ENCODE measurements at regions not wholly inside any gene's neighbourhood (a gene's known extent, or its start where the extent isn't known, plus 50 kb on each side); places are given as distances from the start of the nearest gene placed in this dataset.
A peak's percentile ranks its signal among the peaks of the same experiment; 100 is the strongest.
"Not testable (repeated sequence)": the region's sequence is repeated elsewhere in the genome, so short reads cannot be mapped to it uniquely, and the experiment has no call there.

GRCh38 chr7:16951483-16952080 is 69.8 kb upstream of the AGR3 start:
- Histone ChIP-seq H3K27ac (ENCODE audit: low read length) (peak overlapping the region; percentile 28), H3K4me1 (ENCODE audit: control insufficient read depth in 1 of 2, insufficient read depth in 2 of 2, low read length in 2 of 2) (peaks cover 0 to 9% of the 10 kb centered on the region in 2 donors), H3K4me3 (ENCODE audit: low read depth in 1 of 2, low read length in 2 of 2) (peak overlapping the region in 1 of 2 donors; percentile 37), H3K9me3 (ENCODE audit: control insufficient read depth in 1 of 2, low read length in 2 of 2) (no peaks in the 10 kb centered on the region), H3K36me3 (ENCODE audit: control insufficient read depth in 1 of 2, insufficient read depth in 2 of 2, low read length in 2 of 2) (no peaks in the 10 kb centered on the region), H3K27me3 (ENCODE audit: low read depth, low read length) (no peaks in the 10 kb centered on the region)

- Histone ChIP-seq H3K27me3 (ENCODE audit: low read depth, low read length) (no peaks in the 10 kb centered on the region), H3K9me3 (ENCODE audit: control insufficient read depth in 1 of 2, low read length in 2 of 2) (no peaks in the 10 kb centered on the region), H3K4me1 (ENCODE audit: control insufficient read depth in 1 of 2, insufficient read depth in 2 of 2, low read length in 2 of 2) (peaks cover 0 to 9% of the 10 kb centered on the region in 2 donors), H3K27ac (ENCODE audit: low read length) (no peak overlapping the region), H3K36me3 (ENCODE audit: control insufficient read depth in 1 of 2, insufficient read depth in 2 of 2, low read length in 2 of 2) (no peaks in the 10 kb centered on the region), H3K4me3 (ENCODE audit: low read depth in 1 of 2, low read length in 2 of 2) (no peak overlapping the region)
Measured at GRCh38 chr7:16954321-16954720, 72.5 kb upstream of the AGR3 start.

GRCh38 chr7:16958724-16959123 is 76.9 kb upstream of the AGR3 start:
- Histone ChIP-seq H3K4me3 (ENCODE audit: low read depth in 1 of 2, low read length in 2 of 2) (no peak overlapping the region), H3K4me1 (ENCODE audit: control insufficient read depth in 1 of 2, insufficient read depth in 2 of 2, low read length in 2 of 2) (peaks cover 0 to 9% of the 10 kb centered on the region in 2 donors), H3K27me3 (ENCODE audit: low read depth, low read length) (no peaks in the 10 kb centered on the region), H3K36me3 (ENCODE audit: control insufficient read depth in 1 of 2, insufficient read depth in 2 of 2, low read length in 2 of 2) (no peaks in the 10 kb centered on the region), H3K9me3 (ENCODE audit: control insufficient read depth in 1 of 2, low read length in 2 of 2) (no peaks in the 10 kb centered on the region), H3K27ac (ENCODE audit: low read length) (no peak overlapping the region)

GRCh38 chr7:16960337-16960965 is 78.7 kb upstream of the AGR3 start:
- Histone ChIP-seq H3K4me3 (ENCODE audit: low read depth in 1 of 2, low read length in 2 of 2) (no peak overlapping the region), H3K4me1 (ENCODE audit: control insufficient read depth in 1 of 2, insufficient read depth in 2 of 2, low read length in 2 of 2) (no peaks in the 10 kb centered on the region), H3K27ac (ENCODE audit: low read length) (no peak overlapping the region), H3K9me3 (ENCODE audit: control insufficient read depth in 1 of 2, low read length in 2 of 2) (no peaks in the 10 kb centered on the region), H3K27me3 (ENCODE audit: low read depth, low read length) (no peaks in the 10 kb centered on the region), H3K36me3 (ENCODE audit: control insufficient read depth in 1 of 2, insufficient read depth in 2 of 2, low read length in 2 of 2) (no peaks in the 10 kb centered on the region)

DNA sequence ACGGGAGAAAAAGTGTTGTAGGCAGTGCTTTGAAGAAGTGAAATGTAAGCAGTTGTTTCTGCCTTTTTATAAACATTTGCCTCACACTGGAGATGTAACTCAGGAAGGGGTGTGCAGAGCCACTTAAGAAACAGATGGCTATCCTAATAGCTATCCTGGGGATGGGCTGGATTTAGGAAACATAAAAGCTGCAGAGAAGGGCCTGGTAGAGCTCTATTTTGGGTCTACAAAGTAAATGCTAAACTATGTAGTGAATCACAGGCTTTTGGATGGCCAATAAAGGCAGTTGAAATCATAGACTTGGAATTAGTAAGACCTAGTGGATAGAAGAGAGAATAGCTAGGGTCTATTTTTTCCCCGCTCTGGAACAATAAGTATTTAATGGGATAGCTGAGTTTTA is 79.9 kb upstream of the AGR3 start:
- H3K4me3 ChIP-seq (ENCODE audit: low read depth in 1 of 2, low read length in 2 of 2) = no peak overlapping the region
- no peaks in the 10 kb centered on the region for H3K9me3 ChIP-seq (ENCODE audit: control insufficient read depth in 1 of 2, low read length in 2 of 2)
- no peaks in the 10 kb centered on the region for H3K36me3 ChIP-seq (ENCODE audit: control insufficient read depth in 1 of 2, insufficient read depth in 2 of 2, low read length in 2 of 2)
- H3K27ac ChIP-seq (ENCODE audit: low read length) = no peak overlapping the region
- no peaks in the 10 kb centered on the region for H3K4me1 ChIP-seq (ENCODE audit: control insufficient read depth in 1 of 2, insufficient read depth in 2 of 2, low read length in 2 of 2)
- no peaks in the 10 kb centered on the region for H3K27me3 ChIP-seq (ENCODE audit: low read depth, low read length)

GRCh38 chr7:16963044-16963443 is 81.3 kb upstream of the AGR3 start:
- no peaks in the 10 kb centered on the region for H3K9me3 ChIP-seq (ENCODE audit: control insufficient read depth in 1 of 2, low read length in 2 of 2)
- no peak overlapping the region for H3K27ac ChIP-seq (ENCODE audit: low read length)
- no peaks in the 10 kb centered on the region for H3K4me1 ChIP-seq (ENCODE audit: control insufficient read depth in 1 of 2, insufficient read depth in 2 of 2, low read length in 2 of 2)
- no peak overlapping the region for H3K4me3 ChIP-seq (ENCODE audit: low read depth in 1 of 2, low read length in 2 of 2)
- no peaks in the 10 kb centered on the region for H3K36me3 ChIP-seq (ENCODE audit: control insufficient read depth in 1 of 2, insufficient read depth in 2 of 2, low read length in 2 of 2)
- H3K27me3 ChIP-seq (ENCODE audit: low read depth, low read length) = no peaks in the 10 kb centered on the region

- H3K36me3 ChIP-seq (ENCODE audit: control insufficient read depth in 1 of 2, insufficient read depth in 2 of 2, low read length in 2 of 2); H3K4me1 ChIP-seq (ENCODE audit: control insufficient read depth in 1 of 2, insufficient read depth in 2 of 2, low read length in 2 of 2); H3K27ac ChIP-seq (ENCODE audit: low read length); H3K27me3 ChIP-seq (ENCODE audit: low read depth, low read length); H3K9me3 ChIP-seq (ENCODE audit: control insufficient read depth in 1 of 2, low read length in 2 of 2); H3K4me3 ChIP-seq (ENCODE audit: low read depth in 1 of 2, low read length in 2 of 2): not testable (repeated sequence)
Measured at GRCh38 chr7:16965697-16966096, 83.9 kb upstream of the AGR3 start.

DNA sequence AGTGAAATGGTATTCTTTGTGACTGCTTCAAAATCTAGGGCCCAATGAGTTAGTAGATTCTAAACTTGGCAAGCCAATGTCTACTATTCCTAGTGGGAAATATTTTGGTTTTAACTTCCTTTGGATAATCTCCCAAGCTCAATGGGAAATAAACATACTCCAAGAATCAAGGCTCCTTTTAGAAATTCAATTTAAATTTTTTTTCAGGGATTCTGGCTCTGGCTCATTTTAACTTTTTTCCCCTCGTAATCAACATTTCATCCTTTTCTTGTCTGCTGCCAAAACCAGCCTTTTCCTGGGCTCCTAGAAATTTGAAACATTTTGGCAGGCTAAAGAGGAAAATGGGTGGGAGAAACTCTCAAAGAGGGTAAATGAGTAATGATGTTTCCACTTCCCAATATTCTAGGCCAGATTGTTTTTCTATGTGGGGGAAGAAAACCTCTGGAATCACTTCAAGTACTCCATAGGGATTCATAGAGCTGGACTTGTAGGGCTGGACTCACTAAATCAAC is 85.6 kb upstream of the AGR3 start:
- no peak overlapping the region for H3K27ac ChIP-seq (ENCODE audit: low read length)
- no peak overlapping the region for H3K4me3 ChIP-seq (ENCODE audit: low read depth in 1 of 2, low read length in 2 of 2)
- H3K36me3 ChIP-seq (ENCODE audit: control insufficient read depth in 1 of 2, insufficient read depth in 2 of 2, low read length in 2 of 2) = no peaks in the 10 kb centered on the region
- H3K4me1 ChIP-seq (ENCODE audit: control insufficient read depth in 1 of 2, insufficient read depth in 2 of 2, low read length in 2 of 2) = no peaks in the 10 kb centered on the region
- H3K27me3 ChIP-seq (ENCODE audit: low read depth, low read length) = no peaks in the 10 kb centered on the region
- no peaks in the 10 kb centered on the region for H3K9me3 ChIP-seq (ENCODE audit: control insufficient read depth in 1 of 2, low read length in 2 of 2)

- Histone ChIP-seq H3K9me3 (ENCODE audit: control insufficient read depth in 1 of 2, low read length in 2 of 2) (no peaks in the 10 kb centered on the region), H3K36me3 (ENCODE audit: control insufficient read depth in 1 of 2, insufficient read depth in 2 of 2, low read length in 2 of 2) (no peaks in the 10 kb centered on the region), H3K27ac (ENCODE audit: low read length) (no peak overlapping the region), H3K4me1 (ENCODE audit: control insufficient read depth in 1 of 2, insufficient read depth in 2 of 2, low read length in 2 of 2) (no peaks in the 10 kb centered on the region), H3K4me3 (ENCODE audit: low read depth in 1 of 2, low read length in 2 of 2) (no peak overlapping the region), H3K27me3 (ENCODE audit: low read depth, low read length) (no peaks in the 10 kb centered on the region)
Measured at GRCh38 chr7:16970732-16971482, 89.1 kb upstream of the AGR3 start.

DNA sequence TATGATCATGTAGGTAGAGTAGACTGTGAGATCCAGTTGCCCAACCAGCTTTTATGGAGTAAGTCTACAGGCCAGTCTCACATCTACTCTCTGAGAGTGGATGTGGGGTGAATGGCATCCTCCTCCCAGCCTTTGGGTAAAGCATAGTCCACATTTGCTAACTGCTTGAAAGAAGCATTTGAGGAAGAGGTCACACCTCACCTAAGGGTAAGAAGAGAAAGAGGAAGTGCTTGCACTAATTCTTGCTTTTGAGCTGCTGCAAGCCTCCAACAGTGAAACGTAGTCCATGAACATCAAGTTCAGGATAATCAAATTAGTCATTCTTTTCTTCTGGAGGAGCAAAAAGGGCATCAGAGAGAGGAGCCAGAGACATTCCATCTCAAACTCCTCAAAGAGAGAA is 93.9 kb upstream of the AGR3 start:
- Histone ChIP-seq H3K9me3 (ENCODE audit: control insufficient read depth in 1 of 2, low read length in 2 of 2) (no peaks in the 10 kb centered on the region), H3K27me3 (ENCODE audit: low read depth, low read length) (no peaks in the 10 kb centered on the region), H3K4me3 (ENCODE audit: low read depth in 1 of 2, low read length in 2 of 2) (no peak overlapping the region), H3K36me3 (ENCODE audit: control insufficient read depth in 1 of 2, insufficient read depth in 2 of 2, low read length in 2 of 2) (no peaks in the 10 kb centered on the region), H3K27ac (ENCODE audit: low read length) (no peak overlapping the region), H3K4me1 (ENCODE audit: control insufficient read depth in 1 of 2, insufficient read depth in 2 of 2, low read length in 2 of 2) (peaks cover 0 to 3% of the 10 kb centered on the region in 2 donors)

DNA sequence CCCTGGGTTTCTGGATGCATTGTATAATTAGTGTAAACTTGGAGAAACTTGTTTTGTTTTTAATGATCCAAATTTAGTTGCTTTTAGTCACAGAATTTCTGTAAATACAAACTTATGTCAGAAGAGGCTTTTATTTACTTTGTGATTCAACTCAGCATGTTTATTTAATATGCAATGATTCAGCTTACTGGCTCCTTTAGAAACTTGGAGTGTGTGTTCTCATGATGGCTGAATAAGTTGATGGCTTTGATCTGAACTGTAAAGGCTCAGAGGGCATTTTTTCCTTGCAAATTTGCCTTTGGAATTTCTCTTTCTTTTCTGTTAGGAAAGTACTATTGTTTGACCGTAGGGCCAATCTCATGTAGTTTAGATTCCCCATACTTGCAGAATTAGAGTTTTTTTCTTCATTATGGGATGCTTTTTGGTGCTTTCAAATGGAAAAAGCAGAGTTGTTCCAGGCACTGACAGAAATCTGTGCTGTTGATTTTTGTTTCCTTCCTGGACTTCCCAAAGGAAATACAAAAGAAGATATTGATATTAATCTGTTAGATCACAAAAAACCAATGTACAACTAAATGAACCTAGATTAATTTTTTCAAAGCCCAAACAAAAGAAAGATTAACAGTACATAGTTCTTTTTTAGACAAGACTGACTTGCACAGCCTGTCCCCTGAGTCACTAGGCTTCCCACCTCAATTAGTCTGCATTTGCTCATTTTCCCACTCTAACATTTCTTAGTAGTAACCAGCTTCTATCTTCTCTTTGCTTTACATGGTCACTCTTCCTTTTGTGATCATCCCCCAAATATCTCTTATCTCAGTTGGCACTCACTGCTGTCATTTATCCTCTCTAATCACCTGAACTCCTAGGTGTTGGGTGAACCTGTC is 96.8 kb upstream of the AGR3 start:
- Histone ChIP-seq H3K27ac (ENCODE audit: low read length) (no peak overlapping the region), H3K9me3 (ENCODE audit: control insufficient read depth in 1 of 2, low read length in 2 of 2) (no peaks in the 10 kb centered on the region), H3K4me3 (ENCODE audit: low read depth in 1 of 2, low read length in 2 of 2) (no peak overlapping the region), H3K27me3 (ENCODE audit: low read depth, low read length) (no peaks in the 10 kb centered on the region), H3K4me1 (ENCODE audit: control insufficient read depth in 1 of 2, insufficient read depth in 2 of 2, low read length in 2 of 2) (peaks cover 0 to 3% of the 10 kb centered on the region in 2 donors), H3K36me3 (ENCODE audit: control insufficient read depth in 1 of 2, insufficient read depth in 2 of 2, low read length in 2 of 2) (no peaks in the 10 kb centered on the region)
